SKM-1 treated with dmso at 0.1 percent for 144 hours (cell line): ENCODE measurements at regions not wholly inside any gene's neighbourhood (a gene's known extent, or its start where the extent isn't known, plus 50 kb on each side); places are given as distances from the start of the nearest gene placed in this dataset.

Source experiments
- DNase-seq: peaks from one replicate; lab custom pipeline; 2025; ENCODE audit not compliant: unreplicated experiment; lab: John Stamatoyannopoulos, UW

GRCh38 chr2:221708902-221709301 lies 136.8 kb upstream of the EPHA4 start:
- no peak for DNase-seq

- DNase-seq: no peak
Measured at GRCh38 chr2:221705185-221705877, 133.2 kb upstream of the EPHA4 start.

DNA sequence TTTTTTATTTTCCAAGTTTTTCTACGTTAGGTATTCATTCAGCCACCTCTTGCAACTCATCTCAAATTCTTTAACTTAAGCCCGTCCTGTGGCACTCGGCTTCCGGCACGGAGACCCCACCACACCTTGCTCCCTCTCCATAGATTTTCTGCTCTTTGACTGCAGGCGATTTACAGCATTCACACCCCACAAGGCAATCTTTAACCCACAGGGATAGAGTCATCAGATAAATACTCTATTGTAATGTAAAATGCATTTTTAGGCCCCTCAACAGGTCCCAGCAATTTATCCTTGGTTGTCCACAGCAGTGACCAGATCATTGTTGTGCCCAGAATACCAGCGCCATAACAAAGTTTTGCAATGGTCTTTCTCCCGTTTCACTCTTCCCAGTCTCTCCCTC lies 132.3 kb upstream of the EPHA4 start:
- no peak for DNase-seq

- no peak for DNase-seq
Measured at GRCh38 chr2:221693365-221693764, 121.3 kb upstream of the EPHA4 start.

- no peak for DNase-seq
Measured at GRCh38 chr2:221691571-221691970, 119.5 kb upstream of the EPHA4 start.

DNA sequence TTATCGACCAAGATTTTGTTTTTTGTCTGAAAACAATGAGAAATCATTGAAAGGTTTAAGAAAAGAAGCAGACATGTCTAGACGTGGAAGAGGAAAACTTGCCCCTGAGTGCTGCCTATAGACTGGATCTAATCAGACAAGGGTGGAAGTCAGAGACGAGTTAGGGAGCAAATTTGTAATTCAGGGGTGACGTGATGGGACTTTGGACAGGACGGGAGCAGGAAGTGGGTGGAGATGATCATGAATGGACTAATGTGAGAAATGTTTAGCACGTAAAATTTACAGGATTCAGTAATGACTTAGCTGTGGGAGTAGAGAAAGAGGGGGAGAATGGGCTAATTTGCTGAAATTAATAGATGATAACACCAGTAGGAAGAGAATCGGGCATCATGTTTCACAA lies 117.0 kb upstream of the EPHA4 start:
- DNase-seq: no peak

GRCh38 chr2:221680548-221680947 lies 108.4 kb upstream of the EPHA4 start:
- DNase-seq: no peak

GRCh38 chr2:221677688-221678087 lies 105.6 kb upstream of the EPHA4 start:
- no peak for DNase-seq

DNA sequence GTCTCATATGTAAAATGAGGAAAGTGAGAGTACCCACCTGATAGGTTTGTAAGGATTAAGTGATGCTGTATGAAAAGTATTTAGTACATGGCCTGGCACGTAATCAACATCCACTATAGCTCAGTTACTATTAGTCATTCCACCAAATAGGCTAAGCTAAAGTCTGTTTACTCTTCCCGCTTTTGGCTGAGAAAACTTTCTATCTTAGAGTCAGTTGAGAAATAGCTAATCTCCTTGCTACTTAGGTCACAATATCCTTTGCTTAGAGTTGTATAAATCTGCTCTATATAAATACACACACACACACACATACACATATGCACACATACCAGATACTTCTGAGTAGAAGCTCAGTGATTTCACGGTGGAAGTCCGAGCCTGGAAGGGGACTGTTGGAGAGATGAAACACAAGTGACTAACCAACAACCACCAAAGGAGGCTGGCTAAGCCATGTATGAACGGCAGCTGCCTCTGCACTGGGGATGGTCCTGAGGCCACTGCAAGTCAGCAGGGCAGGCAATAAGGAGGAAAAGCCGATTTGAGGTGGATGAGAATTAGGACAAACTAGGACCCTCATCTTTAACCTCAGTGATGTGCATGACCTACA lies 104.6 kb upstream of the EPHA4 start:
- no peak for DNase-seq

GRCh38 chr2:221675201-221675908 lies 103.3 kb upstream of the EPHA4 start:
- DNase-seq: no peak

DNA sequence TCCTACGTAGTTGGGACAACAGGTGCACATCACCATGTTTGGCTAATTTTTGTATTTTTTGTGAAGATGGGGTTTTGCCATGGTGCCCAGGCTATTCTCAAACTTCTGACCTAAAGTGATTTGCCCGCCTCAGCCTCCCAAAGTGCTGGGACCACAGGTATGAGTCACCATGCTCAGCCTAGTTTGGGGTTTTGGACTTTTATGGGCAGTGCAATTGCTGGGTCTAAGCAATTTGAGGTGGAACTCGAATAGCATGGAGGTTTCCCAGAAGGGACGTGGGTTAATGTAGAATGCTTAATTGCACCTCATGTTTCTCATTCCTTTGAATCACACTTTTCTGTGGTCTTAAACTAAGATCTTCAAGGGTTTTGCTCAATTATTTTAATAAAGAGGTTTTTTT lies 102.3 kb upstream of the EPHA4 start:
- DNase-seq: no peak

GRCh38 chr2:221673248-221673647 lies 101.1 kb upstream of the EPHA4 start:
- no peak for DNase-seq

DNA sequence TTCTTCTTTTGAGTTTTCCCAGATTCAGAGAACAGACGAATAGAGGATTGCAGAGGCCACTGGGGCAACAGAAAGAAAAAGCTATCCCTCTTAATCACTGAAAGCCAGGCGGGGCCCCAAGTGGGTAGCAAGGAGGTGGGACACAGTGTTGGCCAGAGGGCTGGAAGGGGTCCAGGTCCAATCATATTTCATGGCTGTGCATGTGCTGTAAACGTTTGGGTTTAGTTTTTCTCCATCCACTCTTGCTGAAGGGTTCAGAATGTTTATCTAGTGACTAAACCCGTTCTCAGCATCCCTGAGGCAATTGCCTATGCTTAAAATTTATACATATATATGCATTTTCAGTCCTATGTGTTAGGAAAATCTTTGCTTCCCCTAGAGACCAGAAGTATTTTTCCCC lies 99.4 kb upstream of the EPHA4 start:
- DNase-seq: no peak

DNA sequence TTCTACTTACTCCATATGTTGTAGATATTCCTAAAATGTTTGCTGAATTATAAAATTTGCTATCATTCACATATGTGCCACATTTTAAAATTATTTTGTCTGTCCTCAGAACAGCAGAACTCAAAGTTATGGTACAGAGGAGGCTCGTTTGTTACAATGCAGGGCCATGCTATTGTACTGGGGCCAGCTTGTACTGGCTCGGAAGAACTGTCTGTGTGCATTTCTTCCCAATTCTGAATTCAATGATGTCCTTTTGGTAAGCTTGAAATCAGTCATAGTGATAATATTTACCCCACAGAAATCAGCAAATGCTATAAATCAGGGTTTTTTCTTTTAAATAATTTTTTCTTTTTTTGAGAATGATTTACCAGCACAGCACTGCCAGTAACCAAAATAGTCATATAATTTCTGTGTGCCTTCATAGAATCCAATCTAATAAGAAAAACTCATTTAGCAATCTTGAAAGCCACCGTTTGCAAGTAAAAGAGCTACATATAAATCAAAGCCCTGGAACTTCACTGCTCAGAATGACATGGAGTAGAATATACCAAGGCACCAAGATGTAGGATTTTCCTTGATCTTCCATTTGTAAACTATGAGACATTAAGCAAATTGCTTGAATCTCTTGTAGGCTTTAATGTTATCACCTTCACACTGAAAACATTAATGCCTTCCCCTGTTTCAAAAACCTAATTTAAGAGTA lies 90.7 kb upstream of the EPHA4 start:
- DNase-seq: no peak

DNA sequence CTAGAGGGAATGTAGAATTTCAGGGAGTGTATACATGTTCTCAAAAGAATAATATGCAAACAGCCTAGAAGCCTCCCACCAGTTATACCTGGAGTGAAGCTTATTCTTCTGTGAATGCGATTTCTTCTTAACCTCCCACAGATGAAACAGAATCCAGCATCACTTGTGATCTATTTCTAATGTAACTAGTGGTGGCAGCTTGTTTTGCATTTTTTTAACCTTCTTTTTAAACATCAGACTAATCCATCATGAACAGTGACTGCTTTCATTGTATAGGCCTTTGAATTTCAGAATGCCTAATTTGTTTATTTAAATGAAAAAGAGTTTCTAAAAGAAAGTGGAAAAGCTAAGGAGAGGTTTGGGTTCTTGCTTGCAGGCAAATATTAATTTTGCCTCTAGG lies 85.7 kb upstream of the EPHA4 start:
- no peak for DNase-seq

- no peak for DNase-seq
Measured at GRCh38 chr2:221655300-221655699, 83.2 kb upstream of the EPHA4 start.

- no peak for DNase-seq
Measured at GRCh38 chr2:221653182-221653581, 81.1 kb upstream of the EPHA4 start.

DNA sequence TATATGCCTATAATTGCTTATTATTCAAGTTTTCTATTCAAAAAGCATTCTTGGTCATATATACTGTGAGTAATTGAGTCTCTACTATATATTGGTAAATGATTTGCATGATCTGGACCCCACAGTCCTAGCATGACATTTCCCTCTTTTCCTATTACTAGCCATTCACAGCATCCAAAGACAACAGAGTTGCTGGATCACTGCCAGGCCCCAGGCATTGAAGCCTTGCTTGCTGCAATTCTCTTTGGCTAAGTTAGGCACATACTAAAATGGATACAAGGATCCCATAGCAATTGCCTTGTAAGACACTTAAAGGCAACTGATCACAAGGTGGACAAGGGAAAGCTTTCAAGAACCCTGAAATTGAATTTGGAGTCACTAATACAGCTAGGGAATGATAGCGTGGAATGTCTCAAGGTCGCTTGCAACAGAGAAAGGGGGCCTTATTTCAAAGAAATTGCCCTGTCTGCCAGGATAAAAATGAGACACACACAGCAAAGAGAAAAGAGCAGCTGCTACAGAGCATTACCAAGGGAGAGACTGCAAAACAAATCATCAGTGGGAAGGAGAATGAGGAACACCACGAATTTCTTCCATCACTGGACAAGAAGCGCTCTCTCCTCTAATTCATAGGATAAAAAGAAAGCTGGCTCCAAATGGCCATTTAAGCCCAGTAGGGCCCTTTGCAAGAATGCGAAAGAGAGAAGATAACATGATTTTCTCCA lies 77.1 kb upstream of the EPHA4 start:
- no peak for DNase-seq

DNA sequence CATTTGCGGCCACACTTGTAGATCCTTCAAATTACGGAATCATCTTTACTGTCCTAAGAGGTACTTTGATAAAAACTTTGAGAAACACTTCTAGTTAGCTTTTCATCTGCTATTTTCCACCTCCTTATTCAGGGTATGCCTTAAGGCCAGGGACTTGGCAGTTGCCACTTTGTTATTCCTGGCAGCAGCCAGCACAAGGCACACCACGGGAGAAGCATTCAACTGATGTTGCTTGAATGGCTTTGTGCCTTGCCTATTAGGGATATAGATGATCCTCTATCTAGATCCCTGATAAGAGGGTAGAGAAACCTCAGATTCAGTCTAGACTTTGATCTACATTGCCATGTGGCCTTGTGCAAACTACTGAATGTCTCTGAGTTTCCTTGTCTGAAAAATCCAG lies 70.3 kb upstream of the EPHA4 start:
- DNase-seq: no peak

- peak; percentile 11 for DNase-seq
Measured at GRCh38 chr2:221641181-221641871, 69.2 kb upstream of the EPHA4 start.

- no peak for DNase-seq
Measured at GRCh38 chr2:221640686-221641085, 68.6 kb upstream of the EPHA4 start.
